SK-N-SH (cell line): ENCODE measurements at regions not wholly inside any gene's neighbourhood (a gene's known extent, or its start where the extent isn't known, plus 50 kb on each side); places are given as distances from the start of the nearest gene placed in this dataset.

Experiments used
- CTCF ChIA-PET: fragments of 300-600, 350-600 bp; formaldehyde crosslinking; extraction: SDS; loops from one replicate; lab custom pipeline; 2021; lab: Yijun Ruan, JAX
- POLR2A ChIA-PET: fragments of 350-600 bp; sonication (Branson Sonifier 250); formaldehyde crosslinking; extraction: SDS; loops from one replicate; lab custom pipeline; 2020; ENCODE audit warnings: antibody characterized with exemption, inconsistent platforms; lab: Yijun Ruan, JAX
- DNase-seq: peaks from one replicate; pipeline ENCODE4 v3.0.0; 2012
- H2AFZ ChIP-seq: fragments of 200-600 bp; sonication (generic); 2 replicates; pipeline ENCODE4 v1.8.1; 2016; ENCODE audit warnings: antibody characterized with exemption, mild to moderate bottlenecking, low read depth
- H3F3A ChIP-seq: fragments of 200-600 bp; sonication (generic); replicated peaks from 2 replicates; pipeline ENCODE3; 2016; ENCODE audit warnings: antibody characterized with exemption, mild to moderate bottlenecking; ENCODE audit not compliant: insufficient read depth
- H3K27ac ChIP-seq, 2 experiments: fragments of 200-500 bp in 1 of 2; fragments of 200-600 bp in 1 of 2; sonication (Bioruptor generic) in 1 of 2; sonication (generic), shearing (Covaris generic) in 1 of 2; 2 replicates each; pipeline versions ENCODE4 v1.5.1 to v1.6.1; 2014 to 2016; ENCODE audit warnings: low read depth in 2 of 2, inconsistent platforms in 1 of 2, low read length in 1 of 2, mild to moderate bottlenecking in 1 of 2, mixed read lengths in 1 of 2
- H3K27me3 ChIP-seq: fragments of 200-600 bp; sonication (generic), shearing (Covaris generic); 2 replicates; pipeline ENCODE4 v1.6.1; 2016; ENCODE audit warnings: mixed run types; ENCODE audit not compliant: insufficient read depth
- H3K36me3 ChIP-seq, 2 experiments: fragments of 200-500 bp in 1 of 2; fragments of 200-600 bp in 1 of 2; sonication (Bioruptor generic) in 1 of 2; sonication (generic) in 1 of 2; replicated peaks in 1 of 2; 2 replicates each; pipeline versions ENCODE3 to v1.5.1; 2014 to 2016; ENCODE audit warnings: low read length in 1 of 2, mild to moderate bottlenecking in 1 of 2; ENCODE audit not compliant: insufficient read depth in 2 of 2, control insufficient read depth in 1 of 2
- H3K4me1 ChIP-seq, 2 experiments: fragments of 200-500 bp in 1 of 2; fragments of 200-600 bp in 1 of 2; sonication (Bioruptor generic) in 1 of 2; sonication (generic), shearing (Covaris generic) in 1 of 2; 2 replicates each; pipeline versions ENCODE4 v1.5.1 to v1.6.1; 2014 to 2016; ENCODE audit warnings: low read depth in 1 of 2, low read length in 1 of 2, mixed run types in 1 of 2; ENCODE audit not compliant: insufficient read depth in 2 of 2, control insufficient read depth in 1 of 2
- H3K4me2 ChIP-seq: fragments of 200-600 bp; sonication (generic), shearing (Covaris generic); 2 replicates; pipeline ENCODE4 v1.6.1; 2017; ENCODE audit warnings: mixed run types
- H3K4me3 ChIP-seq, 2 experiments: fragments of 200-500 bp in 1 of 2; fragments of 200-600 bp in 1 of 2; sonication (Bioruptor generic) in 1 of 2; sonication (generic), shearing (Covaris generic) in 1 of 2; 2 replicates each; pipeline versions ENCODE4 v1.5.1 to v1.8.1; 2014 to 2016; ENCODE audit warnings: low read depth in 2 of 2, inconsistent platforms in 1 of 2, low read length in 1 of 2, mild to moderate bottlenecking in 1 of 2, mixed read lengths in 1 of 2, moderate library complexity in 1 of 2
- H3K79me2 ChIP-seq: fragments of 200-600 bp; sonication (generic); 2 replicates; pipeline ENCODE4 v1.8.1; 2017; ENCODE audit warnings: mild to moderate bottlenecking; ENCODE audit not compliant: insufficient read depth
- H3K9ac ChIP-seq: fragments of 200-600 bp; sonication (generic); 2 replicates; pipeline ENCODE4 v1.6.1; 2017; ENCODE audit warnings: mixed run types
- H3K9me2 ChIP-seq: fragments of 200-600 bp; sonication (generic); 2 replicates; pipeline ENCODE4 v1.6.1; 2017; ENCODE audit warnings: mixed run types
- H3K9me3 ChIP-seq: fragments of 200-600 bp; sonication (generic); 2 replicates; pipeline ENCODE4 v1.6.1; 2017; ENCODE audit warnings: mixed run types, mild to moderate bottlenecking, moderate library complexity
- H4K20me1 ChIP-seq: fragments of 200-600 bp; sonication (generic); 2 replicates; pipeline ENCODE4 v1.6.1; 2017; ENCODE audit warnings: mild to moderate bottlenecking, mixed run types; ENCODE audit not compliant: insufficient read depth
- CHD2 ChIP-seq: fragments of 150-350 bp; IDR thresholded peaks from 2 replicates; pipeline ENCODE4 v1.6.1; 2018; ENCODE audit warnings: low read length; ENCODE audit not compliant: partially characterized antibody
- EZH2phosphoT487 ChIP-seq: fragments of 200-600 bp; sonication (generic); IDR thresholded peaks from 2 replicates; pipeline ENCODE4 v1.6.1; 2017; ENCODE audit warnings: low read depth, mixed run types, mild to moderate bottlenecking, antibody characterized with exemption, moderate library complexity, borderline replicate concordance
- FOSL2 ChIP-seq: IDR thresholded peaks from 2 replicates; pipeline ENCODE4 v1.4.0; 2012; ENCODE audit warnings: low read depth, mild to moderate bottlenecking, moderate library complexity, borderline replicate concordance
- FOXJ3 ChIP-seq: sonication (generic); formaldehyde crosslinking; IDR thresholded peaks from 2 replicates; pipeline ENCODE4 v1.5.1; 2020; ENCODE audit warnings: mild to moderate bottlenecking, missing genetic modification reagents
- GABPA ChIP-seq: IDR thresholded peaks from 2 replicates; pipeline ENCODE4 v1.4.0; 2012; ENCODE audit warnings: low read depth, mild to moderate bottlenecking
- NRF1 ChIP-seq: IDR thresholded peaks from 2 replicates; pipeline ENCODE4 v1.6.1; 2012; ENCODE audit warnings: low read depth, mild to moderate bottlenecking, low read length
- RCOR1 ChIP-seq: fragments of 150-350 bp; IDR thresholded peaks from 2 replicates; pipeline ENCODE4 v1.6.1; 2017; ENCODE audit warnings: antibody characterized with exemption, low read length
- TAF1 ChIP-seq: IDR thresholded peaks from 2 replicates; pipeline ENCODE4 v1.6.1; 2012; ENCODE audit warnings: low read depth, mild to moderate bottlenecking, low read length, moderate library complexity, borderline replicate concordance
- YY1 ChIP-seq: IDR thresholded peaks from 2 replicates; pipeline ENCODE4 v1.4.0; 2012; ENCODE audit warnings: low read depth, mild to moderate bottlenecking
- WGBS: methylation state at CpG from one replicate; pipeline ENCODE4 v1.1.6; 2017; ENCODE audit warnings: low lambda C conversion rate; 5-methylcytosine and 5-hydroxymethylcytosine counted together
- TF ChIP-seq, protein P1 (sequence below): IDR thresholded peaks from 2 replicates; pipeline ENCODE4 v1.4.0; 2012; ENCODE audit warnings: low read depth, borderline replicate concordance

- Histone ChIP-seq H3K27ac (no peak overlapping the region), H3F3A (no peaks in the 10 kb centered on the region), H3K4me1 (no peaks in the 10 kb centered on the region), H3K4me2 (no peak overlapping the region), H3K4me3 (no peak overlapping the region), H2AFZ (no peak overlapping the region), H3K79me2 (no peaks in the 10 kb centered on the region), H3K9ac (no peak overlapping the region), H3K36me3 (no peaks in the 10 kb centered on the region), H3K9me2 (no peaks in the 10 kb centered on the region), H3K27me3 (no peaks in the 10 kb centered on the region), H3K9me3 (no peaks in the 10 kb centered on the region), H4K20me1 (no peaks in the 10 kb centered on the region)
- ChIA-PET CTCF (no interaction called here), POLR2A (no interaction called here)
- TF ChIP-seq EZH2phosphoT487 (no peak), FOXJ3 (no peak), YY1 (no peak)
- DNase-seq: no peak
- 25% methylated on average over 5 of the region's 5 CpGs for WGBS
Measured at GRCh38 chr22:34070051-34070450, 149.8 kb upstream of the LARGE1 start.

DNA sequence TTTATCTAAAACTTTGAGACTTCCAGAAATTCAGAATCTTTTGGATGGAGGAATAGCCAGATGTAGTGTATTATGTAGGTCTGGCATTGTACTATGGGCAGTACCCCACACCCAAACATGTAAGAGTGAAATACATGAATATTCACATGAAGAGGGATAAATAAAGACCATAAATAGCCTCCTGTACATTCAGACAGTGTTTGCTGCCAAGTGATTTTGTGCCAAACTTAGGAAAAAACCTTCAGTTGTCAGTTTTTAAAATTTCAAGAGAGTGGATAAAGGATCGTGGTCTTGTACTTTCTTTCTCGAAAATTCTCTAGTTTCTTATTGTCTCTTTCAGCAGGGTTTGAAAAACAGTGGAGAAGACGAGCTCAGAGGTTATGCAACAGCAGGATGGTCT is 150.3 kb upstream of the LARGE1 start:
- H3K27ac ChIP-seq: no peak overlapping the region
- no peak overlapping the region for H3K4me3 ChIP-seq
- no peak overlapping the region for H3K9ac ChIP-seq
- H3K9me2 ChIP-seq: no peaks in the 10 kb centered on the region
- H2AFZ ChIP-seq: no peak overlapping the region
- TF ChIP-seq FOXJ3 (no peak), CHD2 (no peak)
- TF ChIP-seq, all 33 proteins: peak for 0
- no peaks in the 10 kb centered on the region for H3K27me3 ChIP-seq
- no peaks in the 10 kb centered on the region for H3F3A ChIP-seq
- no peaks in the 10 kb centered on the region for H4K20me1 ChIP-seq
- H3K4me1 ChIP-seq: no peaks in the 10 kb centered on the region
- 6% methylated on average over 3 of the region's 3 CpGs for WGBS
- no peak for DNase-seq
- ChIA-PET POLR2A (no interaction called here), CTCF (no interaction called here)
- H3K79me2 ChIP-seq: no peaks in the 10 kb centered on the region
- no peak overlapping the region for H3K4me2 ChIP-seq
- H3K36me3 ChIP-seq: no peaks in the 10 kb centered on the region
- no peaks in the 10 kb centered on the region for H3K9me3 ChIP-seq

- H3K9me3 ChIP-seq: no peaks in the 10 kb centered on the region
- H3K9me2 ChIP-seq: no peaks in the 10 kb centered on the region
- no peak for DNase-seq
- no peaks in the 10 kb centered on the region for H4K20me1 ChIP-seq
- no peak overlapping the region for H3K4me3 ChIP-seq
- WGBS: 0% methylated on average over 4 of the region's 4 CpGs
- no peaks in the 10 kb centered on the region for H3K79me2 ChIP-seq
- ChIA-PET CTCF (no interaction called here), POLR2A (no interaction called here)
- TF ChIP-seq RCOR1 (no peak), GABPA (no peak), CHD2 (no peak), FOSL2 (no peak), NRF1 (no peak), TAF1 (no peak)
- TF ChIP-seq, protein P1, sequence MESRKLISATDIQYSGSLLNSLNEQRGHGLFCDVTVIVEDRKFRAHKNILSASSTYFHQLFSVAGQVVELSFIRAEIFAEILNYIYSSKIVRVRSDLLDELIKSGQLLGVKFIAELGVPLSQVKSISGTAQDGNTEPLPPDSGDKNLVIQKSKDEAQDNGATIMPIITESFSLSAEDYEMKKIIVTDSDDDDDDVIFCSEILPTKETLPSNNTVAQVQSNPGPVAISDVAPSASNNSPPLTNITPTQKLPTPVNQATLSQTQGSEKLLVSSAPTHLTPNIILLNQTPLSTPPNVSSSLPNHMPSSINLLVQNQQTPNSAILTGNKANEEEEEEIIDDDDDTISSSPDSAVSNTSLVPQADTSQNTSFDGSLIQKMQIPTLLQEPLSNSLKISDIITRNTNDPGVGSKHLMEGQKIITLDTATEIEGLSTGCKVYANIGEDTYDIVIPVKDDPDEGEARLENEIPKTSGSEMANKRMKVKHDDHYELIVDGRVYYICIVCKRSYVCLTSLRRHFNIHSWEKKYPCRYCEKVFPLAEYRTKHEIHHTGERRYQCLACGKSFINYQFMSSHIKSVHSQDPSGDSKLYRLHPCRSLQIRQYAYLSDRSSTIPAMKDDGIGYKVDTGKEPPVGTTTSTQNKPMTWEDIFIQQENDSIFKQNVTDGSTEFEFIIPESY: no peak
- H3K27me3 ChIP-seq: no peaks in the 10 kb centered on the region
- no peak overlapping the region for H3K4me2 ChIP-seq
- H2AFZ ChIP-seq: no peak overlapping the region
- no peak overlapping the region for H3K9ac ChIP-seq
- no peaks in the 10 kb centered on the region for H3F3A ChIP-seq
- H3K36me3 ChIP-seq: no peaks in the 10 kb centered on the region
- H3K27ac ChIP-seq: no peak overlapping the region
- no peaks in the 10 kb centered on the region for H3K4me1 ChIP-seq
Measured at GRCh38 chr22:34072585-34072984, 152.3 kb upstream of the LARGE1 start.
